Hepatocyte (in vitro differentiated cells): ENCODE measurements at regions not wholly inside any gene's neighbourhood (a gene's known extent, or its start where the extent isn't known, plus 50 kb on each side); places are given as distances from the start of the nearest gene placed in this dataset.

Experiments used
- CTCF ChIP-seq: fragments of 200-600 bp; sonication (generic); IDR thresholded peaks from 2 replicates; pipeline ENCODE4 v1.5.1; 2016; ENCODE audit warnings: antibody characterized with exemption, mild to moderate bottlenecking; ENCODE audit not compliant: poor library complexity
- EZH2 ChIP-seq: fragments of 200-600 bp; sonication (generic); IDR thresholded peaks from 2 replicates; pipeline ENCODE4 v1.6.1; 2016; ENCODE audit warnings: antibody characterized with exemption, mild to moderate bottlenecking, borderline replicate concordance

GRCh38 chr3:88704338-88704737 lies 403.1 kb upstream of the EPHA3 start:
- TF ChIP-seq CTCF (no peak), EZH2 (no peak)
